ENCODE measurements at regions not wholly inside any gene's neighbourhood (a gene's known extent, or its start where the extent isn't known, plus 50 kb on each side); places are given as distances from the start of the nearest gene placed in this dataset.

GRCh38 chr4:8940792-8941491 lies 69.3 kb upstream of the HMX1 start:
- no peak for TF ChIP-seq POLR2A (IDR thresholded peaks at IDR 0.05)
- TF ChIP-seq CTCF (IDR thresholded peaks at IDR 0.05) = peak in 2 of 5 experiments; percentile 16 to 17
- no peak for TF ChIP-seq EP300 (IDR thresholded peaks at IDR 0.05; ENCODE audit: low read depth)
- TF ChIP-seq POLR2AphosphoS5 (IDR thresholded peaks at IDR 0.05) = no peak

Measured in transverse colon (tissue), 4 donors.